ENCODE measurements at regions not wholly inside any gene's neighbourhood (a gene's known extent, or its start where the extent isn't known, plus 50 kb on each side); places are given as distances from the start of the nearest gene placed in this dataset.

- TF ChIP-seq, protein P1, sequence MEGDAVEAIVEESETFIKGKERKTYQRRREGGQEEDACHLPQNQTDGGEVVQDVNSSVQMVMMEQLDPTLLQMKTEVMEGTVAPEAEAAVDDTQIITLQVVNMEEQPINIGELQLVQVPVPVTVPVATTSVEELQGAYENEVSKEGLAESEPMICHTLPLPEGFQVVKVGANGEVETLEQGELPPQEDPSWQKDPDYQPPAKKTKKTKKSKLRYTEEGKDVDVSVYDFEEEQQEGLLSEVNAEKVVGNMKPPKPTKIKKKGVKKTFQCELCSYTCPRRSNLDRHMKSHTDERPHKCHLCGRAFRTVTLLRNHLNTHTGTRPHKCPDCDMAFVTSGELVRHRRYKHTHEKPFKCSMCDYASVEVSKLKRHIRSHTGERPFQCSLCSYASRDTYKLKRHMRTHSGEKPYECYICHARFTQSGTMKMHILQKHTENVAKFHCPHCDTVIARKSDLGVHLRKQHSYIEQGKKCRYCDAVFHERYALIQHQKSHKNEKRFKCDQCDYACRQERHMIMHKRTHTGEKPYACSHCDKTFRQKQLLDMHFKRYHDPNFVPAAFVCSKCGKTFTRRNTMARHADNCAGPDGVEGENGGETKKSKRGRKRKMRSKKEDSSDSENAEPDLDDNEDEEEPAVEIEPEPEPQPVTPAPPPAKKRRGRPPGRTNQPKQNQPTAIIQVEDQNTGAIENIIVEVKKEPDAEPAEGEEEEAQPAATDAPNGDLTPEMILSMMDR (IDR thresholded peaks at IDR 0.05), result no peak
- ATAC-seq (ENCODE audit: poor library complexity), result no peak
- no peak overlapping the region for H3K27ac Mint-ChIP-seq
- Histone ChIP-seq H3K36me3 (ENCODE audit: insufficient read depth, low read length) (no peaks in the 10 kb centered on the region), H3K4me3 (ENCODE audit: low read length) (no peak overlapping the region), H3K27ac (ENCODE audit: low read depth in 1 of 2, low read length in 2 of 2) (no peak overlapping the region), H3K27me3 (ENCODE audit: control insufficient read depth in 1 of 2, insufficient read depth in 2 of 2, low read length in 2 of 2) (no peaks in the 10 kb centered on the region), H3K4me1 (ENCODE audit: insufficient read depth, low read length) (no peaks in the 10 kb centered on the region), H3K9me3 (ENCODE audit: control insufficient read depth in 1 of 2, insufficient read depth in 1 of 2, low read length in 2 of 2) (peaks cover 0 to 30% of the 10 kb centered on the region in 2 experiments)
- POLR2A ChIA-PET, result no interaction called here
- no peak overlapping the region for H3K4me3 Mint-ChIP-seq
- DNase-seq, result no peak
- CTCF ChIA-PET, result no interaction called here
- intact Hi-C loops (cut with DNase I, micrococcal nuclease), result no loop called here
- H3K27me3 Mint-ChIP-seq, result no peaks in the 10 kb centered on the region
- H3K4me1 Mint-ChIP-seq (ENCODE audit: low read depth), result no peaks in the 10 kb centered on the region
- H3K9me3 Mint-ChIP-seq, result no peaks in the 10 kb centered on the region
- H3K36me3 Mint-ChIP-seq (ENCODE audit: low read depth), result no peaks in the 10 kb centered on the region
Observed at GRCh38 chr17:72441909-72442308, 321.1 kb downstream of the SOX9 start.

DNA sequence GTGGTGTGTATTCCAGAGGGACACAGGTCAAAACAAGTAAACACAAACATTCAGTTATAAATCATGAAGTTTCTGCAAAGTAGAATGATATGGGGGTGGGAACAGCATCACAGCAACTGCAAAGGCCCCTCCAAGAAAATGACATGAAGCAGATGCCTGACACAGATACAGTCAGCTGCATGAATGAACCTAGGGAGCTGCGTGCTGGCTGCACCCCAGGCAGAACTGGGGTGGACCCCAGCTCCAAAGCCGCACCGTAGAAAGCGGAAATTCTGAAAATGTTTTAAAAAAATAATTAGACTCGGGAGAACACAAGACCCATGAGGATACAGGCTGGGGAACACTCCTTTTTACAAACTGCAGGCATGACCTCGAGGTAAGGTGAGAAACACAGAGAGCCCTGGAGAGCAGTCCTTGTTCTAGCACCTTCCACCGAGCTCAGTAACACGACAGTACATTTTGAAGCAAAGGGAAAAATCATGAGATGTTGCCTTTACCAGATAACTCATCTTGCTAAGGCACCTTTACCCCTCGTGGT, 323.8 kb downstream of the SOX9 start:
- no peak for DNase-seq
- ChIA-PET POLR2A (interaction anchor here (0.9 kb wide), 1 partner anchor 11 kb away, joined by 3 read pairs; no protein-coding TSS in a partner anchor), CTCF (no interaction called here)
- Histone ChIP-seq H3K36me3 (ENCODE audit: insufficient read depth, low read length) (no peaks in the 10 kb centered on the region), H3K9me3 (ENCODE audit: control insufficient read depth in 1 of 2, insufficient read depth in 1 of 2, low read length in 2 of 2) (peaks cover 0 to 25% of the 10 kb centered on the region in 2 experiments), H3K4me3 (ENCODE audit: low read length) (no peak overlapping the region), H3K27me3 (ENCODE audit: control insufficient read depth in 1 of 2, insufficient read depth in 2 of 2, low read length in 2 of 2) (no peaks in the 10 kb centered on the region), H3K4me1 (ENCODE audit: insufficient read depth, low read length) (no peaks in the 10 kb centered on the region), H3K27ac (ENCODE audit: low read depth in 1 of 2, low read length in 2 of 2) (no peak overlapping the region)
- H3K36me3 Mint-ChIP-seq (ENCODE audit: low read depth), result no peaks in the 10 kb centered on the region
- H3K4me3 Mint-ChIP-seq, result no peak overlapping the region
- no peak overlapping the region for H3K27ac Mint-ChIP-seq
- TF ChIP-seq, protein P1 (IDR thresholded peaks at IDR 0.05), result no peak
- no peaks in the 10 kb centered on the region for H3K27me3 Mint-ChIP-seq
- intact Hi-C loops (cut with DNase I, micrococcal nuclease), result no loop called here
- H3K9me3 Mint-ChIP-seq, result no peaks in the 10 kb centered on the region
- no peaks in the 10 kb centered on the region for H3K4me1 Mint-ChIP-seq (ENCODE audit: low read depth)
- no peak for ATAC-seq (ENCODE audit: poor library complexity)

DNA sequence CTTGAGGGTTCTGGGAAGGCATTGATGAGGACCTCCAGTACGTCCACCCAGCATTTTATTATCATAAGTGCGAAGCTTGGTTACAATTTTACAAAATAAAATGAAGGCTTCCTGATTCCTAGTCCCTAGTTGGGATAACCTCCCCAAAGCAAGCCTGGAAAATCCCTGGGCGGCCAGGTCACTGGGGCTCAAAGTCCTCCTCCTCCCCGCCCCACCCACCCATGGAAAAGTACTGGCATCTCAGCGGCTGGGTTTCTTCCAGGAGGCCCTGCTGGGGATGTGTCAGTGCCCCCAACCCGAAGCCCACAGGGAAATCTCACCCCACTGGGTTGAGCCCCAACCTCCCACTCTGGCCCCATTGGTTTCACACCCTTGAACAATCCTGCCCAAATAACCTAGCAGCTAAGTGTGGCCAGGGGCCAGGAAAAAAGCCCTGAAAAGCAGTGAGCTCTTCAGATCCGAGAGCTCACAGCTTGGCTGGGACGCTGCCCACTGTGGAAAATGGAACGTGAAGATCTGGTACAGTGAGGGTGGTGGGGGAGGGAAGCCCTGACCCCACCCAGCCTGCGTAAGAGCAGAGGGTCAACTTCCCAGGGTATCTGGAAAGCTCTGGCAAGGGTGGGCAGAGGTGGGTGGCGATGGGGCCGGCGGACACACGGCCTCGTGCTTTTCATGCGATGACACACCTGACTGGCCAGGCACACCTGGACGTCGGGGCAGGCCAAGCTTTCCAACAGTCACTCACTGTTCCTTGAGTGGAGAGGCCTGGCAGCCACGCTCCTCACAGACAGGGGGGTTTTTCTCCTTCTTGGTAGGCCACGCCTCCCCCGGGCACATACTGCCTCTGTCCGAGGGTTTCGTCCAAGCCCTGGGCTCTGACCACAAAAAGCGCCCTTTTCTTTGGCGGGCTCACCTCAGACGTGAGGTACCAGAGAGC, 324.5 kb downstream of the SOX9 start:
- Histone ChIP-seq H3K9me3 (ENCODE audit: control insufficient read depth in 1 of 2, insufficient read depth in 1 of 2, low read length in 2 of 2) (peaks cover 0 to 19% of the 10 kb centered on the region in 2 experiments), H3K4me1 (ENCODE audit: insufficient read depth, low read length) (no peaks in the 10 kb centered on the region), H3K27me3 (ENCODE audit: control insufficient read depth in 1 of 2, insufficient read depth in 2 of 2, low read length in 2 of 2) (no peaks in the 10 kb centered on the region), H3K36me3 (ENCODE audit: insufficient read depth, low read length) (no peaks in the 10 kb centered on the region), H3K4me3 (ENCODE audit: low read length) (no peak overlapping the region), H3K27ac (ENCODE audit: low read depth in 1 of 2, low read length in 2 of 2) (no peak overlapping the region)
- TF ChIP-seq, protein P1 (IDR thresholded peaks at IDR 0.05), result no peak
- Mint-ChIP-seq H3K4me3 (no peak overlapping the region), H3K27me3 (no peaks in the 10 kb centered on the region), H3K9me3 (no peaks in the 10 kb centered on the region), H3K4me1 (ENCODE audit: low read depth) (no peaks in the 10 kb centered on the region), H3K36me3 (ENCODE audit: low read depth) (no peaks in the 10 kb centered on the region), H3K27ac (no peak overlapping the region)
- no peak for ATAC-seq (ENCODE audit: poor library complexity)
- intact Hi-C loops (cut with DNase I, micrococcal nuclease), result no loop called here
- ChIA-PET POLR2A (interaction anchor here (0.9 kb wide), 1 partner anchor 10 kb away, joined by 3 read pairs; no protein-coding TSS in a partner anchor), CTCF (no interaction called here)
- DNase-seq, result no peak

All from CD4-positive, alpha-beta T cell (primary cell).